HEK293 (cell line): ENCODE measurements at regions not wholly inside any gene's neighbourhood (a gene's known extent, or its start where the extent isn't known, plus 50 kb on each side); places are given as distances from the start of the nearest gene placed in this dataset.

Source experiments
- CTCF ChIA-PET: fragments of 350-600 bp; formaldehyde crosslinking; extraction: SDS; loops from one replicate; lab custom pipeline; 2021; ENCODE audit warnings: antibody characterized with exemption; lab: Yijun Ruan, JAX
- POLR2A ChIA-PET: fragments of 300-600 bp; formaldehyde crosslinking; extraction: SDS; loops from one replicate; lab custom pipeline; 2020; ENCODE audit warnings: antibody characterized with exemption, inconsistent platforms; lab: Yijun Ruan, JAX
- H3K27ac ChIP-seq: fragments of 200-500 bp; sonication (Bioruptor generic); 2 replicates; pipeline ENCODE4 v1.5.1; 2014; ENCODE audit warnings: low read depth, low read length, control low read depth, inconsistent platforms; ENCODE audit errors: extremely low read depth
- H3K36me3 ChIP-seq, 2 experiments: fragments of 200-500 bp in 1 of 2; sonication (Bioruptor generic) in 1 of 2; 1 replicate in 1 of 2; 2 replicates in 1 of 2; pipeline ENCODE4 v1.5.1; 2014 to 2017; ENCODE audit warnings: inconsistent platforms in 2 of 2, low read length in 2 of 2; ENCODE audit not compliant: control insufficient read depth in 2 of 2, insufficient read depth in 1 of 2
- H3K4me1 ChIP-seq: fragments of 200-500 bp; sonication (Bioruptor generic); 2 replicates; pipeline ENCODE4 v1.5.1; 2014; ENCODE audit warnings: mild to moderate bottlenecking, low read length, inconsistent platforms; ENCODE audit not compliant: control insufficient read depth, insufficient read depth
- H3K4me3 ChIP-seq: 2 replicates; pipeline ENCODE4 v1.5.1; 2011; ENCODE audit warnings: low read depth, mild to moderate bottlenecking, control low read depth, low read length, moderate library complexity
- H3K9me3 ChIP-seq: fragments of 200-500 bp; sonication (Bioruptor generic); 2 replicates; pipeline ENCODE4 v1.5.1; 2014; ENCODE audit warnings: low read depth, low read length, inconsistent platforms; ENCODE audit not compliant: control insufficient read depth, insufficient read depth
- ELK4 ChIP-seq: IDR thresholded peaks from 2 replicates; pipeline ENCODE4 v1.6.1; 2011; ENCODE audit warnings: mild to moderate bottlenecking, low read depth, low read length, borderline replicate concordance
- GLI4 ChIP-seq: fragments of 450-650 bp; formaldehyde crosslinking; IDR thresholded peaks from 2 replicates; pipeline ENCODE4 v1.5.1; 2016; ENCODE audit warnings: missing biosample characterization, missing genetic modification characterization
- HIC1 ChIP-seq: fragments of 450-650 bp; formaldehyde crosslinking; IDR thresholded peaks from 2 replicates; pipeline ENCODE4 v1.5.1; 2016; ENCODE audit warnings: missing biosample characterization, missing genetic modification characterization
- HOXD13 ChIP-seq: sonication (generic); formaldehyde crosslinking; IDR thresholded peaks from 2 replicates; pipeline ENCODE4 v1.8.0; 2022; ENCODE audit warnings: missing genetic modification reagents, borderline replicate concordance
- KLF17 ChIP-seq: fragments of 450-650 bp; formaldehyde crosslinking; IDR thresholded peaks from 2 replicates; pipeline ENCODE4 v1.5.1; 2016; ENCODE audit warnings: missing biosample characterization, missing genetic modification characterization
- REPIN1 ChIP-seq: fragments of 450-650 bp; formaldehyde crosslinking; IDR thresholded peaks from 2 replicates; pipeline ENCODE4 v1.5.1; 2017; ENCODE audit warnings: missing biosample characterization, missing genetic modification characterization, low read depth
- YY1 ChIP-seq: fragments of 450-650 bp; formaldehyde crosslinking; IDR thresholded peaks from 2 replicates; pipeline ENCODE4 v1.5.1; 2018; ENCODE audit warnings: missing biosample characterization, missing genetic modification characterization
- ZBTB11 ChIP-seq: fragments of 450-650 bp; formaldehyde crosslinking; conservative IDR thresholded peaks from 2 replicates; pipeline ENCODE4 v1.5.1; 2016; ENCODE audit warnings: low read depth, missing biosample characterization, missing genetic modification characterization
- ZNF114 ChIP-seq: fragments of 450-650 bp; formaldehyde crosslinking; IDR thresholded peaks from 2 replicates; pipeline ENCODE4 v1.5.0; 2017; ENCODE audit warnings: missing biosample characterization, missing genetic modification characterization
- ZNF133 ChIP-seq: fragments of 450-650 bp; formaldehyde crosslinking; IDR thresholded peaks from 2 replicates; pipeline ENCODE4 v1.5.1; 2016; ENCODE audit warnings: missing biosample characterization, missing genetic modification characterization
- ZNF211 ChIP-seq: fragments of 450-650 bp; formaldehyde crosslinking; IDR thresholded peaks from 2 replicates; pipeline ENCODE4 v1.5.1; 2016; ENCODE audit warnings: low read depth, missing biosample characterization, missing genetic modification characterization
- ZNF248 ChIP-seq: fragments of 450-650 bp; formaldehyde crosslinking; IDR thresholded peaks from 2 replicates; pipeline ENCODE4 v1.5.1; 2017; ENCODE audit warnings: missing biosample characterization, missing genetic modification characterization
- ZNF311 ChIP-seq: fragments of 450-650 bp; formaldehyde crosslinking; IDR thresholded peaks from 2 replicates; pipeline ENCODE4 v1.5.1; 2017; ENCODE audit warnings: missing biosample characterization, missing genetic modification characterization, borderline replicate concordance
- ZNF350 ChIP-seq: fragments of 450-650 bp; formaldehyde crosslinking; IDR thresholded peaks from 2 replicates; pipeline ENCODE4 v1.5.0; 2017; ENCODE audit warnings: missing biosample characterization, mild to moderate bottlenecking, missing genetic modification characterization
- ZNF394 ChIP-seq: fragments of 450-650 bp; formaldehyde crosslinking; IDR thresholded peaks from 2 replicates; pipeline ENCODE4 v1.5.1; 2016; ENCODE audit warnings: missing biosample characterization, missing genetic modification characterization, mild to moderate bottlenecking, moderate library complexity, borderline replicate concordance
- ZNF555 ChIP-seq: fragments of 450-650 bp; formaldehyde crosslinking; conservative IDR thresholded peaks from 2 replicates; pipeline ENCODE4 v1.5.1; 2017; ENCODE audit warnings: missing biosample characterization, mild to moderate bottlenecking, missing genetic modification characterization, inconsistent platforms
- ZNF558 ChIP-seq: fragments of 450-650 bp; formaldehyde crosslinking; IDR thresholded peaks from 2 replicates; pipeline ENCODE4 v1.5.1; 2016; ENCODE audit warnings: missing biosample characterization, missing genetic modification characterization
- ZNF571 ChIP-seq: fragments of 450-650 bp; formaldehyde crosslinking; IDR thresholded peaks from 2 replicates; pipeline ENCODE4 v1.5.0; 2017; ENCODE audit warnings: missing biosample characterization, missing genetic modification characterization
- ZNF621 ChIP-seq: fragments of 450-650 bp; formaldehyde crosslinking; IDR thresholded peaks from 2 replicates; pipeline ENCODE4 v1.5.1; 2017; ENCODE audit warnings: missing biosample characterization, missing genetic modification characterization
- ZNF658 ChIP-seq: fragments of 450-650 bp; formaldehyde crosslinking; IDR thresholded peaks from 2 replicates; pipeline ENCODE4; 2016; ENCODE audit warnings: missing biosample characterization, missing genetic modification characterization
- ZNF792 ChIP-seq: fragments of 450-650 bp; formaldehyde crosslinking; IDR thresholded peaks from 2 replicates; pipeline ENCODE4 v1.5.1; 2016; ENCODE audit warnings: missing biosample characterization, missing genetic modification characterization

- TF ChIP-seq ZNF114 (tag by site-specific recombination) = no peak
- TF ChIP-seq ZNF394 (tag by site-specific recombination) = no peak
- TF ChIP-seq YY1 = no peak
- no peak for TF ChIP-seq ZNF133 (tag by site-specific recombination)
- TF ChIP-seq ZNF792 (tag by site-specific recombination) = no peak
- TF ChIP-seq ELK4 = no peak
- TF ChIP-seq HIC1 (tag by site-specific recombination) = no peak
- TF ChIP-seq ZNF571 (tag by site-specific recombination) = no peak
- TF ChIP-seq ZNF248 = no peak
- no peak for TF ChIP-seq KLF17 (tag by site-specific recombination)
- TF ChIP-seq ZNF311 (tag by site-specific recombination) = no peak
- TF ChIP-seq ZNF555 (tag by site-specific recombination) = no peak
- no peak for TF ChIP-seq ZNF621 (tag by site-specific recombination)
- no peak for TF ChIP-seq REPIN1 (tag by site-specific recombination)
- no peak for TF ChIP-seq ZNF350 (tag by site-specific recombination)
- no peak for TF ChIP-seq GLI4 (tag by site-specific recombination)
- no peak for TF ChIP-seq HOXD13 (CRISPR knock-in tag)
- ChIA-PET CTCF (no interaction called here), POLR2A (no interaction called here)
- H3K4me1 ChIP-seq = no peaks in the 10 kb centered on the region
- H3K36me3 ChIP-seq = no peaks in the 10 kb centered on the region
- no peak overlapping the region for H3K4me3 ChIP-seq
- no peaks in the 10 kb centered on the region for H3K9me3 ChIP-seq
- no peak overlapping the region for H3K27ac ChIP-seq
These were observed 474.0 kb upstream of the NDST3 start for GRCh38 chr4:117560329-117560728.

GRCh38 chr4:117574085-117574484 lies 460.2 kb upstream of the NDST3 start:
- ChIA-PET CTCF (no interaction called here), POLR2A (no interaction called here)
- Histone ChIP-seq H3K27ac (no peak overlapping the region), H3K36me3 (no peaks in the 10 kb centered on the region), H3K4me1 (no peaks in the 10 kb centered on the region), H3K4me3 (no peak overlapping the region), H3K9me3 (no peaks in the 10 kb centered on the region)
- no peak for TF ChIP-seq ZNF658 (tag by site-specific recombination)
- TF ChIP-seq ZNF558 (tag by site-specific recombination) = no peak
- TF ChIP-seq ZBTB11 (tag by site-specific recombination) = no peak
- TF ChIP-seq ZNF211 (tag by site-specific recombination) = no peak
